H1 (cell line): ENCODE measurements at regions not wholly inside any gene's neighbourhood (a gene's known extent, or its start where the extent isn't known, plus 50 kb on each side); places are given as distances from the start of the nearest gene placed in this dataset.

Source experiments
- CTCF ChIA-PET: fragments of 300-600 bp; sonication (Branson Sonifier 250); formaldehyde crosslinking; loops from one replicate; lab custom pipeline; 2021; ENCODE audit not compliant: partially characterized antibody; lab: Charles Lee
- POLR2A ChIA-PET: fragments of 300-600 bp; sonication (Branson Sonifier 250); formaldehyde crosslinking; loops from one replicate; lab custom pipeline; 2021; ENCODE audit warnings: inconsistent platforms; ENCODE audit not compliant: partially characterized antibody; lab: Charles Lee
- DNase-seq, 2 experiments: peaks; one replicate each; pipeline versions ENCODE4 v3.0.0 to v3.0.0-alpha.2; 2010 to 2022; ENCODE audit warnings: low spot score in 2 of 2, low read depth in 1 of 2, mixed read lengths in 1 of 2
- FAIRE-seq: peaks from 2 replicates; lab custom pipeline; 2011; peaks lifted over from hg19 to GRCh38; lab: Jason Lieb, UNC
- H2AFZ ChIP-seq: 2 replicates; pipeline ENCODE4 v1.8.1; 2012; ENCODE audit warnings: low read length, inconsistent platforms
- H2AK5ac ChIP-seq: 2 replicates; pipeline ENCODE4 v1.6.1; 2013; ENCODE audit warnings: low read depth, low read length
- H2BK120ac ChIP-seq: replicated peaks from 2 replicates; pipeline ENCODE3; 2013; ENCODE audit warnings: low read depth, low read length, inconsistent platforms
- H2BK12ac ChIP-seq: 2 replicates; pipeline ENCODE4 v1.6.1; 2013; ENCODE audit warnings: low read depth, low read length
- H2BK15ac ChIP-seq: 2 replicates; pipeline ENCODE4 v1.6.1; 2013; ENCODE audit warnings: low read length
- H2BK20ac ChIP-seq: 2 replicates; pipeline ENCODE4 v1.6.1; 2013; ENCODE audit warnings: low read length
- H2BK5ac ChIP-seq: 2 replicates; pipeline ENCODE4 v1.6.1; 2013; ENCODE audit warnings: low read depth, low read length
- H3K14ac ChIP-seq: 2 replicates; pipeline ENCODE4 v1.6.1; 2013; ENCODE audit warnings: inconsistent platforms; ENCODE audit not compliant: insufficient read length
- H3K18ac ChIP-seq: 2 replicates; pipeline ENCODE4 v1.6.1; 2013; ENCODE audit warnings: low read length; ENCODE audit errors: extremely low read depth
- H3K23ac ChIP-seq: 2 replicates; pipeline ENCODE4 v1.6.1; 2013; ENCODE audit warnings: inconsistent platforms; ENCODE audit not compliant: insufficient read length
- H3K23me2 ChIP-seq: 2 replicates; pipeline ENCODE4 v1.6.1; 2013; ENCODE audit warnings: low read depth, low read length
- H3K27ac ChIP-seq: 2 replicates; pipeline ENCODE4 v1.6.1; 2011; ENCODE audit warnings: low read depth, low read length, inconsistent platforms
- H3K27me3 ChIP-seq, 4 experiments: replicated peaks in 1 of 4; 1 replicate in 1 of 4; 2 replicates in 3 of 4; pipeline versions ENCODE4 v1.6.1 to v1.8.1; 2011 to 2013; ENCODE audit warnings: low read length in 3 of 4, mild to moderate bottlenecking in 3 of 4, inconsistent platforms in 2 of 4, mixed read lengths in 2 of 4, moderate library complexity in 1 of 4; ENCODE audit not compliant: control insufficient read depth in 3 of 4, insufficient read depth in 3 of 4; ENCODE audit errors: extremely low read depth in 1 of 4
- H3K36me3 ChIP-seq, 4 experiments: 2 replicates each; pipeline versions ENCODE4 v1.6.1 to v1.8.1; 2011 to 2013; ENCODE audit warnings: mild to moderate bottlenecking in 4 of 4, low read length in 3 of 4, moderate library complexity in 2 of 4, control low read depth in 1 of 4, inconsistent platforms in 1 of 4; ENCODE audit not compliant: insufficient read depth in 4 of 4, control insufficient read depth in 2 of 4
- H3K4ac ChIP-seq: replicated peaks from 2 replicates; pipeline ENCODE3; 2013; ENCODE audit warnings: low read length, low read depth, mixed read lengths, inconsistent platforms; ENCODE audit not compliant: insufficient read length
- H3K4me1 ChIP-seq, 4 experiments: replicated peaks in 1 of 4; 1 replicate in 1 of 4; 2 replicates in 3 of 4; pipeline versions ENCODE4 v1.6.1 to v1.8.1; 2011 to 2013; ENCODE audit warnings: low read length in 3 of 4, inconsistent platforms in 2 of 4, mixed read lengths in 1 of 4; ENCODE audit not compliant: insufficient read depth in 4 of 4, control insufficient read depth in 3 of 4
- H3K4me2 ChIP-seq, 2 experiments: 2 replicates each; pipeline versions ENCODE4 v1.6.1 to v1.8.1; 2011 to 2013; ENCODE audit warnings: low read depth in 2 of 2, low read length in 2 of 2, control low read depth in 1 of 2, inconsistent platforms in 1 of 2, mild to moderate bottlenecking in 1 of 2; ENCODE audit not compliant: insufficient read depth in 1 of 2
- H3K4me3 ChIP-seq, 4 experiments: fragments of 200-600, 300-600 bp in 1 of 4; sonication (generic), shearing (Covaris generic), sonication (Bioruptor Twin) in 1 of 4; 2 replicates each; pipeline versions ENCODE4 v1.5.1 to v1.8.1; 2011 to 2016; ENCODE audit warnings: low read length in 4 of 4, low read depth in 3 of 4, control low read depth in 2 of 4, inconsistent platforms in 2 of 4, mild to moderate bottlenecking in 2 of 4, mixed read lengths in 1 of 4, moderate library complexity in 1 of 4; ENCODE audit not compliant: insufficient read depth in 2 of 4; ENCODE audit errors: extremely low read depth in 1 of 4
- H3K56ac ChIP-seq: replicated peaks from 2 replicates; pipeline ENCODE3; 2013; ENCODE audit warnings: low read depth, mild to moderate bottlenecking, mixed read lengths, low read length, inconsistent platforms; ENCODE audit not compliant: insufficient read length
- H3K79me1 ChIP-seq: 2 replicates; pipeline ENCODE4 v1.6.1; 2013; ENCODE audit warnings: low read depth, low read length, control low read depth
- H3K79me2 ChIP-seq, 2 experiments: 2 replicates each; pipeline versions ENCODE4 v1.6.1 to v1.8.1; 2012 to 2013; ENCODE audit warnings: low read length in 2 of 2, mild to moderate bottlenecking in 2 of 2, inconsistent platforms in 1 of 2; ENCODE audit not compliant: insufficient read depth in 2 of 2, control insufficient read depth in 1 of 2
- H3K9ac ChIP-seq, 4 experiments: replicated peaks in 1 of 4; 1 replicate in 1 of 4; 2 replicates in 3 of 4; pipeline versions ENCODE4 v1.6.1 to v1.8.1; 2011 to 2013; ENCODE audit warnings: low read depth in 3 of 4, low read length in 3 of 4, control low read depth in 2 of 4, mild to moderate bottlenecking in 2 of 4, moderate library complexity in 2 of 4, inconsistent platforms in 1 of 4; ENCODE audit errors: extremely low read depth in 1 of 4
- H3K9me3 ChIP-seq, 2 experiments: 2 replicates each; pipeline versions ENCODE4 v1.6.1 to v1.8.1; 2012 to 2013; ENCODE audit warnings: mild to moderate bottlenecking in 2 of 2, moderate library complexity in 2 of 2, control low read depth in 1 of 2, inconsistent platforms in 1 of 2, low read depth in 1 of 2, low read length in 1 of 2, mixed read lengths in 1 of 2; ENCODE audit not compliant: insufficient read depth in 2 of 2
- H4K20me1 ChIP-seq, 2 experiments: replicated peaks in 1 of 2; 2 replicates each; pipeline versions ENCODE3 to v1.8.1; 2011 to 2013; ENCODE audit warnings: inconsistent platforms in 2 of 2, low read length in 2 of 2, mild to moderate bottlenecking in 1 of 2; ENCODE audit not compliant: insufficient read depth in 2 of 2, control insufficient read depth in 1 of 2
- H4K5ac ChIP-seq: 2 replicates; pipeline ENCODE4 v1.6.1; 2013; ENCODE audit warnings: low read length, low read depth, mixed read lengths, inconsistent platforms; ENCODE audit not compliant: insufficient read length
- H4K8ac ChIP-seq: 2 replicates; pipeline ENCODE4 v1.8.0; 2013; ENCODE audit warnings: mild to moderate bottlenecking, moderate library complexity, low read length, inconsistent platforms; ENCODE audit not compliant: insufficient read depth; ENCODE audit errors: extremely low read depth
- H4K91ac ChIP-seq: replicated peaks from 2 replicates; pipeline ENCODE3; 2013; ENCODE audit warnings: low read length, mixed read lengths, inconsistent platforms; ENCODE audit not compliant: insufficient read length
- EP300 ChIP-seq, 2 experiments: IDR thresholded peaks; 1 replicate in 1 of 2; 2 replicates in 1 of 2; pipeline ENCODE4 v1.6.1; 2011 to 2012; ENCODE audit warnings: low read depth in 2 of 2, low read length in 2 of 2, mild to moderate bottlenecking in 2 of 2, borderline replicate concordance in 1 of 2, inconsistent platforms in 1 of 2, moderate library complexity in 1 of 2
- POLR2A ChIP-seq, 2 experiments: IDR thresholded peaks; 1 replicate in 1 of 2; 2 replicates in 1 of 2; pipeline ENCODE4 v1.6.1; 2011; ENCODE audit warnings: low read depth in 2 of 2, low read length in 2 of 2, mild to moderate bottlenecking in 2 of 2; ENCODE audit errors: control extremely low read depth in 1 of 2
- TBP ChIP-seq: IDR thresholded peaks from 2 replicates; pipeline ENCODE4 v1.6.1; 2011; ENCODE audit warnings: low read depth, low read length, improper control_type of control experiment
- WGBS, 2 experiments: shearing (Covaris generic) in 1 of 2; methylation state at CpG; one replicate each; pipeline versions ENCODE4 v1.1.6 to v1.1.7; 2013 to 2015; ENCODE audit warnings: low lambda C conversion rate in 2 of 2, mixed read lengths in 2 of 2, inconsistent platforms in 1 of 2, low coverage in 1 of 2, missing lambda C conversion rate in 1 of 2; ENCODE audit not compliant: insufficient replicate concordance in 2 of 2, insufficient coverage in 1 of 2, insufficient read length in 1 of 2; ENCODE audit errors: extremely low coverage in 1 of 2, missing lambda C conversion rate in 1 of 2; 5-methylcytosine and 5-hydroxymethylcytosine counted together

GRCh38 chr6:22727710-22728109 lies 158.3 kb downstream of the HDGFL1 start:
- H3K56ac ChIP-seq = no peak overlapping the region
- H4K20me1 ChIP-seq = no peaks in the 10 kb centered on the region
- no peak for TF ChIP-seq TBP
- no peak for TF ChIP-seq POLR2A (IDR thresholded peaks at IDR 0.05; ENCODE audit: control extremely low read depth in 1 of 2, low read depth in 2 of 2, low read length in 2 of 2)
- no peak for TF ChIP-seq EP300 (IDR thresholded peaks at IDR 0.05; ENCODE audit: borderline replicate concordance in 1 of 2, low read depth in 2 of 2, low read length in 2 of 2)
- TF ChIP-seq, all 59 proteins: peak for 0
- H4K91ac ChIP-seq = no peak overlapping the region
- H2BK12ac ChIP-seq = no peak overlapping the region
- H3K4me2 ChIP-seq = no peak overlapping the region
- no peak overlapping the region for H3K14ac ChIP-seq
- DNase-seq (no peak), FAIRE-seq (no peak)
- H3K9ac ChIP-seq = no peak overlapping the region
- no peak overlapping the region for H3K4ac ChIP-seq
- H2BK15ac ChIP-seq = 0 out of 2 replicates have a peak overlapping the region, but pooled peaks have one; percentile 6
- no peak overlapping the region for H2BK20ac ChIP-seq
- CTCF ChIA-PET = interaction anchor here (0.6 to 1.7 kb wide), 2 partner anchors 10 to 1047 kb away, joined by 3 to 8 read pairs; no protein-coding TSS in a partner anchor
- H3K23ac ChIP-seq = no peak overlapping the region
- POLR2A ChIA-PET = no interaction called here
- H4K8ac ChIP-seq = no peak overlapping the region
- no peaks in the 10 kb centered on the region for H3K4me1 ChIP-seq
- 90% methylated on average over 6 of the region's 6 CpGs; no CpG with 5 or more reads in 1 of the 2 experiments for WGBS, 2 experiments
- H3K18ac ChIP-seq = no peak overlapping the region
- no peaks in the 10 kb centered on the region for H3K79me2 ChIP-seq
- peaks cover 8% of the 10 kb centered on the region in 2 experiments; a peak in 2 of 4 replicates for H3K9me3 ChIP-seq
- no peaks in the 10 kb centered on the region for H3K36me3 ChIP-seq
- no peak overlapping the region for H2BK120ac ChIP-seq
- no peak overlapping the region for H2BK5ac ChIP-seq
- no peaks in the 10 kb centered on the region for H3K27me3 ChIP-seq
- H3K27ac ChIP-seq = no peak overlapping the region
- no peak overlapping the region for H3K4me3 ChIP-seq
- no peak overlapping the region for H4K5ac ChIP-seq
- no peak overlapping the region for H2AFZ ChIP-seq
- H3K23me2 ChIP-seq = no peaks in the 10 kb centered on the region
- H3K79me1 ChIP-seq = no peaks in the 10 kb centered on the region
- H2AK5ac ChIP-seq = no peak overlapping the region
